ENCODE measurements at regions not wholly inside any gene's neighbourhood (a gene's known extent, or its start where the extent isn't known, plus 50 kb on each side); places are given as distances from the start of the nearest gene placed in this dataset.

DNA sequence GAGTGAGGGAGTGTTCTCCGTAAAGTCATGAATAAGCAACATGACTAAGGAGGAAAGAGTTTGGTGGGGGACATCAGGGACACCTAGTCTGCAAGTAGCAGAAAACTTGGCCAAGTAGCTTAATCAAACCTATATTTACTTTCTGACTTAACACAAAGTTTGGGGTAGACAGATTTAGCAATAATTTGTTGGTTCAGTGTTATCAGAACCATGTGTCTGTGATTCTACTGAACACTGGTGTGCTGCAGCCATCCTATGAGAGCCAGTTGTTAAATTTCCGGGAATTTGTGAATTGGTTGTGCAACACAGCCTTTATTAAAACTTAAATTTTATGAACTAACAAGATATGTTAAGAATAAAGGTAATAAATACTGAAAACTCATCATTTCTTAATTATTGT lies 469.3 kb downstream of the C4orf33 start:
- DNase-seq (no peak), ATAC-seq (ENCODE audit: low read depth) (no peak)
- Histone ChIP-seq H3K4me1 (ENCODE audit: control insufficient read depth in 2 of 2, insufficient read depth in 2 of 2, low read length in 2 of 2) (no peaks in the 10 kb centered on the region), H3K27ac (ENCODE audit: low read length in 2 of 2) (no peak overlapping the region), H3K4me2 (replicated peaks; ENCODE audit: low read depth, low read length, poor library complexity, severe bottlenecking) (no peak overlapping the region), H3K79me2 (ENCODE audit: control insufficient read depth, insufficient read depth, low read length) (no peaks in the 10 kb centered on the region), H3K27me3 (replicated peaks in 1 of 4; ENCODE audit: control extremely low read depth in 1 of 4, control insufficient read depth in 3 of 4, insufficient read depth in 4 of 4, low read length in 3 of 4) (no peaks in the 10 kb centered on the region), H2AFZ (ENCODE audit: insufficient read depth, low read depth, low read length, poor library complexity, severe bottlenecking) (no peak overlapping the region), H3K36me3 (replicated peaks in 1 of 2; ENCODE audit: control extremely low read depth in 1 of 2, control insufficient read depth in 1 of 2, extremely low read depth in 1 of 2, insufficient read depth in 2 of 2, low read length in 1 of 2) (no peaks in the 10 kb centered on the region), H3K9me3 (ENCODE audit: control extremely low read depth in 1 of 3, control insufficient read depth in 2 of 3, insufficient read depth in 1 of 3, low read length in 2 of 3) (no peaks in the 10 kb centered on the region), H3K9ac (ENCODE audit: low read length) (no peak overlapping the region), H4K20me1 (ENCODE audit: control insufficient read depth, insufficient read depth, low read length, poor library complexity, severe bottlenecking) (no peaks in the 10 kb centered on the region), H3K4me3 (ENCODE audit: control extremely low read depth in 1 of 5, extremely low read depth in 1 of 5, insufficient read depth in 1 of 5, low read depth in 2 of 5, low read length in 4 of 5) (no peak overlapping the region)
- 100% methylated on average over 1 of the region's 2 CpGs for WGBS (ENCODE audit: insufficient coverage)
- POLR2A ChIA-PET, result no interaction called here
- no peak overlapping the region for H3K4me3 Mint-ChIP-seq
- no peaks in the 10 kb centered on the region for H3K4me1 Mint-ChIP-seq
- TF ChIP-seq, protein P1, sequence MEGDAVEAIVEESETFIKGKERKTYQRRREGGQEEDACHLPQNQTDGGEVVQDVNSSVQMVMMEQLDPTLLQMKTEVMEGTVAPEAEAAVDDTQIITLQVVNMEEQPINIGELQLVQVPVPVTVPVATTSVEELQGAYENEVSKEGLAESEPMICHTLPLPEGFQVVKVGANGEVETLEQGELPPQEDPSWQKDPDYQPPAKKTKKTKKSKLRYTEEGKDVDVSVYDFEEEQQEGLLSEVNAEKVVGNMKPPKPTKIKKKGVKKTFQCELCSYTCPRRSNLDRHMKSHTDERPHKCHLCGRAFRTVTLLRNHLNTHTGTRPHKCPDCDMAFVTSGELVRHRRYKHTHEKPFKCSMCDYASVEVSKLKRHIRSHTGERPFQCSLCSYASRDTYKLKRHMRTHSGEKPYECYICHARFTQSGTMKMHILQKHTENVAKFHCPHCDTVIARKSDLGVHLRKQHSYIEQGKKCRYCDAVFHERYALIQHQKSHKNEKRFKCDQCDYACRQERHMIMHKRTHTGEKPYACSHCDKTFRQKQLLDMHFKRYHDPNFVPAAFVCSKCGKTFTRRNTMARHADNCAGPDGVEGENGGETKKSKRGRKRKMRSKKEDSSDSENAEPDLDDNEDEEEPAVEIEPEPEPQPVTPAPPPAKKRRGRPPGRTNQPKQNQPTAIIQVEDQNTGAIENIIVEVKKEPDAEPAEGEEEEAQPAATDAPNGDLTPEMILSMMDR (IDR thresholded peaks at IDR 0.05), result no peak
- TF ChIP-seq EZH2 (IDR thresholded peaks at IDR 0.05; ENCODE audit: borderline replicate concordance, insufficient read depth, low read depth, low read length, poor library complexity, severe bottlenecking), result no peak
- H3K9me3 Mint-ChIP-seq (ENCODE audit: insufficient read depth), result no peaks in the 10 kb centered on the region
- no peak overlapping the region for H3K27ac Mint-ChIP-seq
- intact Hi-C loops (cut with micrococcal nuclease), result no loop called here
- H3K27me3 Mint-ChIP-seq, result no peaks in the 10 kb centered on the region
- CTCF ChIA-PET, result no interaction called here

DNA sequence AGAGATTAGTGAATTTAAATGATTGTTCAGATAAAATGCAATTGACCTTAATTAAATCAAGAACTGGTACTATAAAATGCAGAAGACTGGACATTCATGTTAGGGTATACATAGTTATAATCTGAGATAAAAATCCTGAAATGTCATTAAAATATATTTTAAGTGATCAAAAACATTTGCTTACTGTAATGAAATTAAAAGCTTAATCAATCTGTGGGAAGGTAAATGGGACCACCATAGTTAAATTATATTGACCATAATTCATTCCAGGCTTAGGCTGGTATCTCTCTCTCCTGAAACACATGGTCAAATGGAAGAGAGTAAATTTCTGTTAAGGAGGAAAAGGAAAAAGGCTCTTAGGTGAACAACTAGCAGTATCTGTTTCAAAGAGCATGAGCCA lies 474.4 kb downstream of the C4orf33 start:
- Histone ChIP-seq H4K20me1 (ENCODE audit: control insufficient read depth, insufficient read depth, low read length, poor library complexity, severe bottlenecking) (no peaks in the 10 kb centered on the region), H3K79me2 (ENCODE audit: control insufficient read depth, insufficient read depth, low read length) (no peaks in the 10 kb centered on the region), H3K9me3 (ENCODE audit: control extremely low read depth in 1 of 3, control insufficient read depth in 2 of 3, insufficient read depth in 1 of 3, low read length in 2 of 3) (no peaks in the 10 kb centered on the region), H3K9ac (ENCODE audit: low read length) (no peak overlapping the region), H3K27ac (ENCODE audit: low read length in 2 of 2) (no peak overlapping the region), H2AFZ (ENCODE audit: insufficient read depth, low read depth, low read length, poor library complexity, severe bottlenecking) (no peak overlapping the region), H3K4me1 (ENCODE audit: control insufficient read depth in 2 of 2, insufficient read depth in 2 of 2, low read length in 2 of 2) (no peaks in the 10 kb centered on the region), H3K27me3 (replicated peaks in 1 of 4; ENCODE audit: control extremely low read depth in 1 of 4, control insufficient read depth in 3 of 4, insufficient read depth in 4 of 4, low read length in 3 of 4) (no peaks in the 10 kb centered on the region), H3K4me2 (replicated peaks; ENCODE audit: low read depth, low read length, poor library complexity, severe bottlenecking) (no peak overlapping the region), H3K36me3 (replicated peaks in 1 of 2; ENCODE audit: control extremely low read depth in 1 of 2, control insufficient read depth in 1 of 2, extremely low read depth in 1 of 2, insufficient read depth in 2 of 2, low read length in 1 of 2) (no peaks in the 10 kb centered on the region), H3K4me3 (ENCODE audit: control extremely low read depth in 1 of 5, extremely low read depth in 1 of 5, insufficient read depth in 1 of 5, low read depth in 2 of 5, low read length in 4 of 5) (no peak overlapping the region)
- Mint-ChIP-seq H3K27ac (no peak overlapping the region), H3K27me3 (no peaks in the 10 kb centered on the region), H3K9me3 (ENCODE audit: insufficient read depth) (no peaks in the 10 kb centered on the region), H3K4me3 (no peak overlapping the region), H3K4me1 (no peaks in the 10 kb centered on the region)
- DNase-seq, result no peak
- POLR2A ChIA-PET, result no interaction called here
- intact Hi-C loops (cut with micrococcal nuclease), result no loop called here
- CTCF ChIA-PET, result no interaction called here
- TF ChIP-seq, protein P1 (IDR thresholded peaks at IDR 0.05), result no peak
- TF ChIP-seq EZH2 (IDR thresholded peaks at IDR 0.05; ENCODE audit: borderline replicate concordance, insufficient read depth, low read depth, low read length, poor library complexity, severe bottlenecking), result no peak
- ATAC-seq (ENCODE audit: low read depth), result no peak

Measured in B cell (primary cell).